LNCaP clone FGC (cell line): ENCODE measurements at regions not wholly inside any gene's neighbourhood (a gene's known extent, or its start where the extent isn't known, plus 50 kb on each side); places are given as distances from the start of the nearest gene placed in this dataset.

ENCODE experiments used
- DNase-seq: peaks from one replicate; pipeline ENCODE4 v3.0.0-alpha.2; 2011; ENCODE audit warnings: low read depth
- H3K4me3 ChIP-seq: 2 replicates; pipeline ENCODE4 v1.5.1; 2011; ENCODE audit warnings: mild to moderate bottlenecking, low read depth, low read length, control low read depth
- TF ChIP-seq, protein P1 (sequence below): IDR thresholded peaks from 2 replicates; pipeline ENCODE4 v1.5.1; 2012; ENCODE audit warnings: mild to moderate bottlenecking; ENCODE audit not compliant: control insufficient read depth, insufficient read depth; ENCODE audit errors: extremely low read depth

DNA sequence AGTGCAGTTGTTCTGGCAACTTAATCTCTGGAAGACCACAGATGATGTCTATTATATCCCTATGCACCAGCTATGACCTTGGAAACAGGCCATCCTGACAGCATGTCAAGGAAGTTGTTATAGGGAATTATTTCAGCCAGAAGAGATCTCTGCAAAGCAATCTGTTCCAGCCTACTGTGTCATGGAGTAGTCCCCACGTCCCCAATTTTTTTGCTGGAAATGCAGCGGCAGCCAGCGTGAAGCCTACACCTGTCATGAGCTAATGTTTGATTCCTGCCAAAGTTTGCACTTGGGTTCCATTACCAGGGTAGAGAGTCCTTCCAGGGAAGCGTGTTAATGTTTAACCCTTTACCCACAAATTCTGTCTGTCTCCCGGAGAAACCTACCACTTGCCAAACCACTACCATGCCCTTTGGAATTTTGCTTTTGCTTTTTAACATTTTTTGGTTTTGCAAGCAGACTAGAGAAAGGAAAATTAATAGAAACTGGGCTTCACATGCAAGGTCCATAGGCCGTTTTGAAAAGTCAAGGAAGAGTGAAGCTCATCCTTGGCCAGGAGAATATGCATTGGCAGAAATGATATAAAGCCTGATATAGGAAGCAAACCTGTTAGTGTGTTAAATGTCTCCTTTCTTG lies 174.9 kb upstream of the SPRY4 start:
- no peak for DNase-seq
- TF ChIP-seq, protein P1, sequence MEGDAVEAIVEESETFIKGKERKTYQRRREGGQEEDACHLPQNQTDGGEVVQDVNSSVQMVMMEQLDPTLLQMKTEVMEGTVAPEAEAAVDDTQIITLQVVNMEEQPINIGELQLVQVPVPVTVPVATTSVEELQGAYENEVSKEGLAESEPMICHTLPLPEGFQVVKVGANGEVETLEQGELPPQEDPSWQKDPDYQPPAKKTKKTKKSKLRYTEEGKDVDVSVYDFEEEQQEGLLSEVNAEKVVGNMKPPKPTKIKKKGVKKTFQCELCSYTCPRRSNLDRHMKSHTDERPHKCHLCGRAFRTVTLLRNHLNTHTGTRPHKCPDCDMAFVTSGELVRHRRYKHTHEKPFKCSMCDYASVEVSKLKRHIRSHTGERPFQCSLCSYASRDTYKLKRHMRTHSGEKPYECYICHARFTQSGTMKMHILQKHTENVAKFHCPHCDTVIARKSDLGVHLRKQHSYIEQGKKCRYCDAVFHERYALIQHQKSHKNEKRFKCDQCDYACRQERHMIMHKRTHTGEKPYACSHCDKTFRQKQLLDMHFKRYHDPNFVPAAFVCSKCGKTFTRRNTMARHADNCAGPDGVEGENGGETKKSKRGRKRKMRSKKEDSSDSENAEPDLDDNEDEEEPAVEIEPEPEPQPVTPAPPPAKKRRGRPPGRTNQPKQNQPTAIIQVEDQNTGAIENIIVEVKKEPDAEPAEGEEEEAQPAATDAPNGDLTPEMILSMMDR: no peak
- H3K4me3 ChIP-seq: no peak overlapping the region

DNA sequence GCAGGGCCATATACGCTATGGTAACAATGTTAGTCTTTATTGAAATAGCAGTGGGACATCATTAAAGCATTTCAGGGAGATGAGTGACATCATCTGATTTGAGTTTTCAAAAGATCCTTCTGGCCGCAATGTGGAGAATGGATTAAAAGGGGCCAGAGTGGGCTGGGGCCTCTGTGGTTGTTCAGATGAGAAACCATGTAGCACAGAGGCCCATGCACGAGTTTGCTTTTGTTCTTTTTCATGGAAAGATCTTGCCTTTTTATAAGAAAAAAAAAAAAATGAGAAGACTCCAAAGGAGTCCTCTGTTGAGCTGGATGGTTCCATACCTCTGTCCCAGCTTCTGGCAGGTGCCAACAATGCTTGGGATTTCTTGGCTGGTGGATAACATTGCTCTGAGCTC lies 173.5 kb upstream of the SPRY4 start:
- TF ChIP-seq, protein P1: no peak
- no peak overlapping the region for H3K4me3 ChIP-seq
- no peak for DNase-seq

DNA sequence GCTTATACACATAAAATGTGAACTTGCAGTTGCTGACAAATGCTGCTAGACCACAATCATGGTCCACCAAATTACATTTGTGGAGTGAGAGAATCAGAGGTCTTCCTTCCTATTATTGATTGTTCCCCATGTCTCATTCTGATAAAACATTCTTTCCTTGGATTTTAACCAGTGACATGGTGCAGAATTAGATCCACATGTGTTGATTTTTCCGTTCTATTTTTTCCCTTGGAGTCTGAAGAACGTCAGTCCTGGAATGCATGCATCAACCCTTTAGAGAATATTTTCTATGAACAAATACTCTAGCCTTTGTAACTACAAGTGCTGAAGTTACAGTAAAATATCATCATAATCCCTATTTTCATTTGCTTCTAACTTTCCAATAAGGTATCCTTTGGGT lies 170.7 kb upstream of the SPRY4 start:
- TF ChIP-seq, protein P1: no peak
- DNase-seq: no peak
- no peak overlapping the region for H3K4me3 ChIP-seq

DNA sequence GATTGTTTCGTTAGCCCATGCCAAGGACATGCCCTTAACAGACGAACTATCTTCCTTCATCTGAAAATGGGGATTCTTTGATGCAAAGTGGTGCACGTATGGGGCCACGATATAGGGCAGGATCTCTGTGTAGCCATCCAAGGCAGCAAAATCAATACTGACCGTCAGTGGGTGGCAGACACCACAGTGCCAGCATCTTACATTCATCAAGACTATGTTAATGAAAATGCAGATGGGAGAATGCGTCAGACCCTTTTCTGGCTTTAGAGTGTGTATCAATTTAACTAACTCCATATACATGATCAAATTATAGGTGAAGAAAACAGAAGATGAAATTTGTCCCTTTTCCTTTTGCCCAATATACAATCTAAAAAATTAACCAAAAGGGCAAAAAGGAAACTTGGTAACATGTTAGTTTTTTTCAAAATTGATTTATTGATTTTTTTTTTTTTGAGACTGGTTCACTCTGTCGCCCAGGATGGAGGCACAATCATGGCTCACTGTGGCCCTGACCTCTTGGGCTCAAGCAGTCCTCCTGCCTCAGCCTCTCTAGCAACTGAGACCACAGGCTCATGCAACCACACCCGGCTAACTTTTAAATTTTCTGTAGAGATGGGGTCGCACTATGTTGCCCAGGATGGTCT lies 169.2 kb upstream of the SPRY4 start:
- TF ChIP-seq, protein P1: no peak
- DNase-seq: no peak
- H3K4me3 ChIP-seq: no peak overlapping the region

DNA sequence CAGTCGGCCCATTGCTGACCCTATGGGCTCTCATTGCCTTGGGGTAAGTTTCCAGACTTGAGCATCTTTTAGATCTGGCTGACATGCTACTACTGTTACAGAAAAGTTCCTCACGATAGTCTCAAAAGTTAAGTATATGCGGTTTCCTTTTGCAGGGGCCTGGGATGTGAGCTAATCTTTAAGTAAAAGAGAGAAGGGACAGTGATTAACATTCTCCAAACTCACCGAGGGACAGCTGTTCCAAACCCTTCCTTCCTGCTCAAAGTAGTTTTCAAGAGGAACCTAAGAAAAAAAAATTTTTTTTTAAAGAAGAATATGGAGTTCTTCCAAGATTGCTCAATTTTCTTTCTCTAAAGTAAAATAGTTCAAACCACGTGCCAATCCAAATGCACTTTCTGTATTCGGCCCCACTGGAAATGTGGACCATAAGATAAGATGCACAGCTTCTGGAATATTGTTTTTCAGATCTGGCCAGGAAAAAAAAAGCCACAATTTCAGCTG lies 168.0 kb upstream of the SPRY4 start:
- no peak for DNase-seq
- TF ChIP-seq, protein P1: no peak

DNA sequence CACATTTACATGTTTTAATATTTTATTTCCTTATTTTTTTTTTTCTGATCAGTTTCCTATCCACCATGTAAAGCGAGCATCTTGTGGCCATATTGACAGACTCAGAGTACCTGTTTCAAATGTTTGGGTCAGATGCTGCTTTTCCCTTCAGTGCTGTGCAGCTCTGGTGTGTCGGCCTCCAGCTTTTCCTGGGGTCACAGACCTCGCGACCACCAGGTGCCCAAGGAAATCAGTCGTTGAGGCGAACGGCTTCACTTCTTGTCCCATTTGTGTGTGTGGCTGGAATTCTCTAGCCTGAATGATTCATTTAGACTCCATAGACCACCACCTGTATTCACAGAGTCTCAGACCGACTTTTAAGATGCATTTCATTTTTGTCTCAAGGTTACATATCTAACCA lies 166.9 kb upstream of the SPRY4 start:
- no peak for DNase-seq
- TF ChIP-seq, protein P1: no peak
- no peak overlapping the region for H3K4me3 ChIP-seq

More for the DNA sequence above, 168.0 kb upstream of the SPRY4 start:
- no peak overlapping the region for H3K4me3 ChIP-seq
